T-helper 17 cell (primary cell): ENCODE measurements at regions not wholly inside any gene's neighbourhood (a gene's known extent, or its start where the extent isn't known, plus 50 kb on each side); places are given as distances from the start of the nearest gene placed in this dataset.

Source experiments
- ATAC-seq: fragments of 150-1000 bp; cut with Tn5 transposase; 2 replicates; pipeline ENCODE4 v1.10.0; 2021; ENCODE audit warnings: mild to moderate bottlenecking, moderate library complexity
- DNase-seq, 3 donors: peaks; one replicate each; pipeline versions ENCODE4 v3.0.0 to v3.0.0-alpha.2; 2020 to 2021
- H3K9me3 ChIP-seq: one replicate; pipeline ENCODE4 v1.7.0; 2013; ENCODE audit warnings: low read length, mild to moderate bottlenecking; ENCODE audit not compliant: control insufficient read depth, poor library complexity, severe bottlenecking
- H3K27ac Mint-ChIP-seq: one replicate; pipeline ENCODE4 v1.8.0; 2022; ENCODE audit warnings: mild to moderate bottlenecking, moderate library complexity, mixed read lengths
- H3K27me3 Mint-ChIP-seq: one replicate; pipeline ENCODE4 v1.8.0; 2022; ENCODE audit warnings: mixed read lengths
- H3K36me3 Mint-ChIP-seq: one replicate; pipeline ENCODE4 v1.8.0; 2022; ENCODE audit warnings: low read depth, mixed read lengths
- H3K4me1 Mint-ChIP-seq: one replicate; pipeline ENCODE4 v1.8.0; 2022; ENCODE audit warnings: mild to moderate bottlenecking, mixed read lengths
- H3K4me3 Mint-ChIP-seq: one replicate; pipeline ENCODE4 v1.8.0; 2022; ENCODE audit warnings: mild to moderate bottlenecking, moderate library complexity, mixed read lengths

DNA sequence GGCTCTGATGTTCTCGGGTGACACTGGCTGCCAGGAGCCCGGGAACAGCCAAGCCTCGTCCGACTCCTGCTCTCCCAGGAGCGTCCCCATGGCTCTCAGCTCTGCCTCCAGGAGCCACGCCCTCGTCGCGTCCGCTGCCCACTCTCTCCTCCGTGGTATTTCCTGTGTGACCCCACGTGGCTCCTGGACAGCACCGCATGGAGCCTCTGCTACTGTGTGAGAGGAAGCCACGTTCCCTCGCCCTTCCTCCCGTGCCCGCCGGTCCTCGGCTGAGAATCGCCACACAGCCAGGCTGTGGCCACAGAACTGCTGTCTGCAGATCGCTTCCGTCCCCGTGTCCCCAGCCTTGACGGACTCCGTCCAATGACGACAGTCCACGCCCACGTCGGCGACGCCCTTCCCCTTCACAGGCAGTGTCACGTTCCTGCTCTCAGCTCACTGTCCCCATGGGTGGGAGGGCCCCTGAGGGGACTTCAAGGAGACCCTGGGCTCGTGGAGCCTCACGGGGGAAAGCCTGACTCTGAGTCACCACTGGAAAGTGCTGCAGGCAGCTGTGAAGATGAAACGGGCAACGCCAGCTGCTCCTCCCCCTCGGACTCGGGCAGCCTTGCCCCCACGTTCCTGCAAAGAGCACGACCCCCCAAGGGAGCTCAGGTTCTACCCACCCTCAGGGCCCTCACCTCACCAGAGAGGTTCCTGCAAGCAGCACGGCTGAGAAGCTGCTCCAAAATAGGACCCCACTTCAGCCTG is 458.5 kb downstream of the BRD1 start:
- H3K4me1 Mint-ChIP-seq: peaks cover 5% of the 10 kb centered on the region
- peaks cover 53% of the 10 kb centered on the region for H3K27me3 Mint-ChIP-seq
- H3K27ac Mint-ChIP-seq: no peak overlapping the region
- no peak for DNase-seq
- H3K36me3 Mint-ChIP-seq: no peaks in the 10 kb centered on the region
- no peaks in the 10 kb centered on the region for H3K9me3 ChIP-seq
- no peak overlapping the region for H3K4me3 Mint-ChIP-seq
- ATAC-seq: no peak

DNA sequence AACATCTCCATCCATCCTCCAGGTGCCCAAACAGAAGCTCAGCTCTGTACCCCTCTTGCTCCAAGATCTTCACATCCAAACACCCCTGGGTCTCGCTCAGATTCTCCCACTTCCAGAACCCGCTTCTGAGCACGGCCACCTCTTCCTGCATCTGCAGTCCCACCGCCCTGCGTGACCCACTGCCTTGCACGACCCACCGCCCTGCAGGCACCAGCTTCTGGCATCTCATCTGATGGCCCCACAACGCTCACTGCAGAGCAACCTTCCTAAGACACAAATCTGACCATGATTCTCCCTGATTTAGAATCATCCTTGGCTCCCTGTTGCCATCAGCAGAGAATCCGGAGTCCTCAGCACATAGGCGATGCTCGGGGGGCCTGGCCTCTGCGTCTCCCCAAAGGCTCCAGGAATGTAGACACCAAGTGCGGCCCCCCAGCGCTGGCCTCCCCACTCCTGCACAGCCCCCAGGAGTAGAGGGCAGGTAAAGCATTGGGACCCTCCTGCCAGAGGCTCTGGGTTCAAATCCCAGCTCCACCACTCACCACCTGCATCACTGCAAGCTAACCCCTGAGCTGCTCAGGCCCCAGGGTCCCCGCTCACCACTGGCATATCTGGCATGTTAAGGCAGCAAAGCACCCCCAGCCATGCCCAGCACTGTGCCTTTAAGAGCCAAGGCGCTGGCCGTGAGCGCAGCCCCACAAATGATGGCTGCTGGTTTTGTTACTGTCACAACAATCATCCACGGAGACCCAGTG is 459.3 kb downstream of the BRD1 start:
- Mint-ChIP-seq H3K4me3 (no peak overlapping the region), H3K4me1 (peaks cover 5% of the 10 kb centered on the region), H3K36me3 (no peaks in the 10 kb centered on the region), H3K27ac (no peak overlapping the region), H3K27me3 (peaks cover 51% of the 10 kb centered on the region)
- no peak for ATAC-seq
- H3K9me3 ChIP-seq: no peaks in the 10 kb centered on the region
- DNase-seq: no peak

- no peak overlapping the region for H3K4me3 Mint-ChIP-seq
- ATAC-seq (no peak), DNase-seq (no peak)
- peaks cover 43% of the 10 kb centered on the region for H3K27me3 Mint-ChIP-seq
- peaks cover 3% of the 10 kb centered on the region for H3K4me1 Mint-ChIP-seq
- no peaks in the 10 kb centered on the region for H3K9me3 ChIP-seq
- no peaks in the 10 kb centered on the region for H3K36me3 Mint-ChIP-seq
- H3K27ac Mint-ChIP-seq: no peak overlapping the region
These were observed 460.5 kb downstream of the BRD1 start for GRCh38 chr22:49367041-49367697.

DNA sequence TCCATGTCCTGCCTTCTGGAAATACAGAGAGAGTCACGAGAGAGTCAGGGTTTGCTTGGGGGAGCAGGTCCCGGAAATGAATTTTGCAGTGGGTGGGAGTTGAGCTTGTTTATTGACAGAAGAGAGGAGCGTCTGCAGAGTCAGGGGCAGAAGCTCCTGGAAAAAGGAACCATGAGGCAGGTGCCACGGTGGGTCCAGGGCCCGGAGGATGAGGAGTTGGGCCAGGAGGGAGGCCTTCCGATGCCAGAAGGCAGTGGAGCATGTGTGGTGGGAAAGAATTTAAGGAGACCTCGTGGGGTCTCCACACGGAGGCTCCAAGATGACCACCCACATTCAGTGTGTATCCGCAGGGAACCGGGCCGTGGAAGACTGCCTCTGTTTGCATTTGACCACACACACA is 461.2 kb downstream of the BRD1 start:
- no peak for ATAC-seq
- no peak overlapping the region for H3K27ac Mint-ChIP-seq
- DNase-seq: no peak
- H3K4me3 Mint-ChIP-seq: no peak overlapping the region
- H3K27me3 Mint-ChIP-seq: peaks cover 43% of the 10 kb centered on the region
- peaks cover 3% of the 10 kb centered on the region for H3K4me1 Mint-ChIP-seq
- H3K9me3 ChIP-seq: no peaks in the 10 kb centered on the region
- H3K36me3 Mint-ChIP-seq: no peaks in the 10 kb centered on the region

GRCh38 chr22:49365910-49366309 is 461.8 kb downstream of the BRD1 start:
- H3K4me1 Mint-ChIP-seq: peaks cover 3% of the 10 kb centered on the region
- no peaks in the 10 kb centered on the region for H3K36me3 Mint-ChIP-seq
- ATAC-seq (no peak), DNase-seq (no peak)
- peak overlapping the region; percentile 22 for H3K4me3 Mint-ChIP-seq
- H3K27me3 Mint-ChIP-seq: peaks cover 42% of the 10 kb centered on the region
- H3K9me3 ChIP-seq: no peaks in the 10 kb centered on the region
- no peak overlapping the region for H3K27ac Mint-ChIP-seq

GRCh38 chr22:49365191-49365837 is 462.4 kb downstream of the BRD1 start:
- Mint-ChIP-seq H3K36me3 (no peaks in the 10 kb centered on the region), H3K4me3 (no peak overlapping the region), H3K27ac (no peak overlapping the region), H3K4me1 (peaks cover 3% of the 10 kb centered on the region), H3K27me3 (peaks cover 36% of the 10 kb centered on the region)
- DNase-seq: no peak
- no peaks in the 10 kb centered on the region for H3K9me3 ChIP-seq
- ATAC-seq: no peak

DNA sequence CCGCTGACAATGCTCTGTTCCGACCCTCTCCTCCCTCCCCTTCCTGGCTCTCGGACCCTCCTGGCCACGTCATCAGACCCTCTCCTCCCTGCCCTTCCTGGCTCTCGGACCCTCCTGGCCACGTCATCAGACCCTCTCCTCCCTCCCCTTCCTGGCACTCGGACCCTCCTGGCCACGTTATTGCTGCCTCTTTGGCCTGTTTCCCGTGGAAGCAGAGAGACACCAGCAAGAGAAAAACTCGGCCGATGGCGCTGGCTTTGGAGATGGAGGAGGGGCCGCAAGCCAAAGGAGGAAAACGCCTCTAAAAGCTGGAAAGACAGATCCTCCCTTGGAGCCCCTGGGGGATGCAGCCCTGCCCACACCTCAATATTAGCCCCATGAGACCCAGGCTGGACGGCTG is 463.3 kb downstream of the BRD1 start:
- Mint-ChIP-seq H3K4me1 (peaks cover 3% of the 10 kb centered on the region), H3K27me3 (peaks cover 40% of the 10 kb centered on the region), H3K27ac (no peak overlapping the region), H3K36me3 (no peaks in the 10 kb centered on the region), H3K4me3 (no peak overlapping the region)
- H3K9me3 ChIP-seq: no peaks in the 10 kb centered on the region
- DNase-seq (no peak), ATAC-seq (no peak)

- DNase-seq (no peak), ATAC-seq (no peak)
- no peak overlapping the region for H3K4me3 Mint-ChIP-seq
These were observed 464.0 kb downstream of the BRD1 start for GRCh38 chr22:49363526-49364230.

DNA sequence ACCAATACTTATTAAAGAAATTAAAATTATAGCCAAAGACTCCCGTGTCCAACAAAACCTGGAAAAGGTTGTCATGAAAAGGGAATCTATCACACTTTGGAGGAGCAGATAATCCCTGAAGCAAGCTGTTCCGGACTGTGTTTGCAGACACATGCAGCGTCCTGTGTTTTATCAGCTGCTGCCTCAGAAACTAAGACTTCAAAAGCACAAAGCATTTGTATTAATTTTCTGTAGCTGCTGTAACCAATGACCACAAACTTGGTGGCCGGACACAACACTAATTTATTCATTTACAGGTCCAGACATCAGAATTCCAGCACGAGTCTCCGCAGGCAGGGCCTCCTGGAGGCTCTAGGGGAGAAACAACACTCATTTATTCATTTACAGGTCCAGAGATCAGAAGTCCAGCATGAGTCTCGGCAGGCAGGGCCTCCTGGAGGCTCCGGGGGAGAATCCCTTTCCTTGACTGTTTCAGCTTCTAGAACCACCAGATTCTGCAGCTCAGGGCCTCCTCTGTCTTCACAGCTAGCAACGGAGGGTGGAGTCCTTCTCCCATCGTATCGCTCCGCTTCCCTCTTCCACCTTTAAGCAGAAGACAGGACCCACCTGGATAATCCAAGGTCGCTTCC is 465.3 kb downstream of the BRD1 start:
- Mint-ChIP-seq H3K4me1 (no peaks in the 10 kb centered on the region), H3K27ac (no peak overlapping the region), H3K27me3 (peaks cover 30% of the 10 kb centered on the region), H3K4me3 (no peak overlapping the region), H3K36me3 (no peaks in the 10 kb centered on the region)
- no peaks in the 10 kb centered on the region for H3K9me3 ChIP-seq
- ATAC-seq (no peak), DNase-seq (no peak)

More at GRCh38 chr22:49363526-49364230, 464.0 kb downstream of the BRD1 start:
- Mint-ChIP-seq H3K4me1 (peaks cover 3% of the 10 kb centered on the region), H3K36me3 (no peaks in the 10 kb centered on the region), H3K27ac (no peak overlapping the region), H3K27me3 (peaks cover 38% of the 10 kb centered on the region)
- no peaks in the 10 kb centered on the region for H3K9me3 ChIP-seq

- H3K4me1 Mint-ChIP-seq: no peaks in the 10 kb centered on the region
- no peak for ATAC-seq
- peaks cover 31% of the 10 kb centered on the region for H3K27me3 Mint-ChIP-seq
- H3K4me3 Mint-ChIP-seq: no peak overlapping the region
- H3K9me3 ChIP-seq: no peaks in the 10 kb centered on the region
- DNase-seq: no peak
- H3K36me3 Mint-ChIP-seq: no peaks in the 10 kb centered on the region
- no peak overlapping the region for H3K27ac Mint-ChIP-seq
These were observed 466.5 kb downstream of the BRD1 start for GRCh38 chr22:49361164-49361563.

GRCh38 chr22:49360746-49361145 is 466.9 kb downstream of the BRD1 start:
- no peaks in the 10 kb centered on the region for H3K9me3 ChIP-seq
- no peak for ATAC-seq
- no peak overlapping the region for H3K27ac Mint-ChIP-seq

GRCh38 chr22:49359076-49359475 is 468.6 kb downstream of the BRD1 start:
- Mint-ChIP-seq H3K4me3 (no peak overlapping the region), H3K27ac (no peak overlapping the region), H3K27me3 (peaks cover 38% of the 10 kb centered on the region), H3K36me3 (no peaks in the 10 kb centered on the region), H3K4me1 (no peaks in the 10 kb centered on the region)
- no peaks in the 10 kb centered on the region for H3K9me3 ChIP-seq
- no peak for ATAC-seq
- no peak for DNase-seq

More at GRCh38 chr22:49360746-49361145, 466.9 kb downstream of the BRD1 start:
- Mint-ChIP-seq H3K27me3 (peaks cover 31% of the 10 kb centered on the region), H3K4me3 (no peak overlapping the region), H3K4me1 (no peaks in the 10 kb centered on the region), H3K36me3 (no peaks in the 10 kb centered on the region)
- DNase-seq: no peak
